SK-N-SH treated with all-trans-retinoic acid at 6 μM for 48 hours (cell line): ENCODE measurements at regions not wholly inside any gene's neighbourhood (a gene's known extent, or its start where the extent isn't known, plus 50 kb on each side); places are given as distances from the start of the nearest gene placed in this dataset.

Experiments
- ATAC-seq: fragments of 200-7000 bp; cut with Tn5 transposase; 3 replicates; pipeline ENCODE4 v1.9.1; 2020; ENCODE audit warnings: mild to moderate bottlenecking, moderate library complexity
- ARNTL ChIP-seq: fragments of 450-650 bp; formaldehyde crosslinking; IDR thresholded peaks from 2 replicates; pipeline ENCODE4 v1.5.0; 2020; ENCODE audit warnings: low read depth, mild to moderate bottlenecking, moderate library complexity, borderline replicate concordance
- BACH2 ChIP-seq: fragments of 250-450 bp; sonication (Bioruptor Pico); IDR thresholded peaks from 2 replicates; pipeline ENCODE4 v1.9.0; 2021; ENCODE audit warnings: mild to moderate bottlenecking, borderline replicate concordance
- CREB5 ChIP-seq: fragments of 250-450 bp; sonication (Bioruptor Pico); IDR thresholded peaks from 2 replicates; pipeline ENCODE4 v1.5.1; 2020; ENCODE audit warnings: low read depth, mild to moderate bottlenecking, moderate library complexity
- CSDC2 ChIP-seq: fragments of 250-450 bp; sonication (Bioruptor Pico); IDR thresholded peaks from 2 replicates; pipeline ENCODE4 v1.5.0; 2020; ENCODE audit warnings: mild to moderate bottlenecking, moderate library complexity
- CSRNP3 ChIP-seq: fragments of 250-450 bp; sonication (Bioruptor Pico); IDR thresholded peaks from 2 replicates; pipeline ENCODE4 v1.5.1; 2021; ENCODE audit warnings: mild to moderate bottlenecking, moderate library complexity
- ESRRG ChIP-seq: fragments of 250-450 bp; sonication (Bioruptor Pico); IDR thresholded peaks from 2 replicates; pipeline ENCODE4 v1.6.1; 2021; ENCODE audit warnings: mild to moderate bottlenecking
- GLIS3 ChIP-seq: fragments of 250-450 bp; sonication (Bioruptor Pico); IDR thresholded peaks from 2 replicates; pipeline ENCODE4 v1.5.0; 2020; ENCODE audit warnings: mild to moderate bottlenecking, moderate library complexity
- ISL1 ChIP-seq: fragments of 250-450 bp; sonication (Bioruptor Pico); IDR thresholded peaks from 2 replicates; pipeline ENCODE4 v2.1.2; 2022; ENCODE audit warnings: mild to moderate bottlenecking, moderate library complexity
- OSR1 ChIP-seq: fragments of 250-450 bp; sonication (Bioruptor Pico); IDR thresholded peaks from 2 replicates; pipeline ENCODE4 v1.8.0; 2022; ENCODE audit warnings: moderate library complexity, mild to moderate bottlenecking, inconsistent platforms
- POU6F1 ChIP-seq: fragments of 250-450 bp; sonication (Bioruptor Pico); IDR thresholded peaks from 2 replicates; pipeline ENCODE4 v1.8.0; 2021; ENCODE audit warnings: low read depth, mild to moderate bottlenecking, moderate library complexity, borderline replicate concordance
- PPARA ChIP-seq: fragments of 250-450 bp; sonication (Bioruptor Pico); IDR thresholded peaks from 2 replicates; pipeline ENCODE4 v1.5.0; 2020; ENCODE audit warnings: mild to moderate bottlenecking, borderline replicate concordance
- RARB ChIP-seq: fragments of 250-450 bp; sonication (Bioruptor Pico); IDR thresholded peaks from 2 replicates; pipeline ENCODE4 v1.8.0; 2021; ENCODE audit warnings: mild to moderate bottlenecking, moderate library complexity
- SNAI2 ChIP-seq: fragments of 250-450 bp; sonication (Bioruptor Pico); IDR thresholded peaks from 2 replicates; pipeline ENCODE4 v1.5.0; 2020; ENCODE audit warnings: mild to moderate bottlenecking, moderate library complexity
- TCF4 ChIP-seq: fragments of 250-450 bp; sonication (Bioruptor Pico); IDR thresholded peaks from 2 replicates; pipeline ENCODE4 v1.8.0; 2021; ENCODE audit warnings: mild to moderate bottlenecking, moderate library complexity, borderline replicate concordance
- ZFP30 ChIP-seq: fragments of 450-650 bp; formaldehyde crosslinking; IDR thresholded peaks from 2 replicates; pipeline ENCODE4 v1.5.0; 2022; ENCODE audit warnings: mild to moderate bottlenecking, moderate library complexity
- ZNF565 ChIP-seq: fragments of 450-650 bp; formaldehyde crosslinking; conservative IDR thresholded peaks from 2 replicates; pipeline ENCODE4 v1.5.0; 2020; ENCODE audit warnings: low read depth, mild to moderate bottlenecking, moderate library complexity
- ZNF70 ChIP-seq: fragments of 450-650 bp; formaldehyde crosslinking; IDR thresholded peaks from 2 replicates; pipeline ENCODE4 v1.5.0; 2020; ENCODE audit warnings: mild to moderate bottlenecking, moderate library complexity
- ZNF8 ChIP-seq: fragments of 450-650 bp; formaldehyde crosslinking; IDR thresholded peaks from 2 replicates; pipeline ENCODE4 v1.5.0; 2020; ENCODE audit warnings: mild to moderate bottlenecking, moderate library complexity
- TF ChIP-seq, protein P1 (sequence below): fragments of 250-450 bp; sonication (Bioruptor Pico); IDR thresholded peaks from 2 replicates; pipeline ENCODE4 v1.8.0; 2020; ENCODE audit warnings: mild to moderate bottlenecking, moderate library complexity, borderline replicate concordance
- TF ChIP-seq, protein P2 (sequence below): fragments of 250-450 bp; sonication (Bioruptor Pico); IDR thresholded peaks from 2 replicates; pipeline ENCODE4 v1.5.0; 2020; ENCODE audit warnings: mild to moderate bottlenecking, moderate library complexity

DNA sequence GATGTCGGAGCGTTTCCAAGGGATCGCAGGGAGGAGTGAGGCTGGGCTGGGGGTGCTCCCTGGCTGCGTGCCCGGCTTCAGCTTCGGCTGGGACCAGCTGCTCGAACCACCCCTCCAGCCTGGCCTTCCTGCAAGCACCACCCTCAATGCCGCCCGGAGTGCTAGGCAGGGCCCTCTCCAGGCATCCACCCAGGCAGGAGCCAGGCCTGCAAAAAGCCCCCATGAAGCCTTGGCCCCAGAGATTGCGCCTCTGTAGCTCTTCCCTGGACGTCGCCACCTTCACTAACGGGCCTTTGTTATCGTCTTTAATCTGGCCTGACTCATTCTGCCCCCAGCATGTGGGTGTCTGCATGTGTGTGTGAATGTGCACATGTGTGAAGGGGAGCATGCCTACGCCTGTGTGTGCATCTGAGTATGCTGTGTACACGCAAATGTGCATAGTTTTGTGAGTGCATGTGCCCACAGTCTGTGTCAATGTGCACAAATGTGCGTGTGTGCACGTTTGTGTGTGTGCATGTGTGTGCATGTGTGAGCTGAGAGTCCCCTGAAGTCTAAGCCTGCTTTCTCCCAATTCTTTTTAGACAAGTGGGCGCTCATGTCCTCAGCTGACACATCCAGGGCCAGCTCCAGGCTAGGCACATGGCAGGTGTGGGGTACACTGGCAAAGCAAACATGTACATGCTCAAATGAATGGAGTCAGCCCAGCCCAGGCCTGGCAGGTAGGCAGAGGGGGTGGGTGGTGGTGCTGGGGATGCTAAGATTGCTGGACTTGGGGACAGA lies 195.4 kb upstream of the C14orf180 start:
- no peak; the same call in 2 of the 3 replicates for ATAC-seq

GRCh38 chr14:104384776-104385071 lies 194.8 kb upstream of the C14orf180 start:
- TF ChIP-seq ESRRG (CRISPR knock-in tag), result no peak
- no peak for TF ChIP-seq PPARA (CRISPR knock-in tag)
- no peak for TF ChIP-seq POU6F1 (CRISPR knock-in tag)
- no peak for TF ChIP-seq OSR1 (CRISPR knock-in tag)
- TF ChIP-seq SNAI2 (CRISPR knock-in tag), result no peak
- TF ChIP-seq CSRNP3 (CRISPR knock-in tag), result no peak
- no peak for TF ChIP-seq ARNTL (CRISPR knock-in tag)
- TF ChIP-seq ZNF565 (CRISPR knock-in tag), result no peak
- no peak for TF ChIP-seq GLIS3 (CRISPR knock-in tag)

More for the DNA sequence above, 195.4 kb upstream of the C14orf180 start:
- TF ChIP-seq RARB (no peak), ZNF70 (CRISPR knock-in tag) (no peak), PPARA (CRISPR knock-in tag) (no peak), SNAI2 (CRISPR knock-in tag) (no peak), CREB5 (CRISPR knock-in tag) (no peak), ARNTL (CRISPR knock-in tag) (no peak), ESRRG (CRISPR knock-in tag) (no peak), POU6F1 (CRISPR knock-in tag) (no peak), OSR1 (CRISPR knock-in tag) (no peak), ZFP30 (no peak), CSDC2 (CRISPR knock-in tag) (no peak), GLIS3 (CRISPR knock-in tag) (no peak), BACH2 (CRISPR knock-in tag) (no peak), ZNF8 (CRISPR knock-in tag) (no peak), ISL1 (CRISPR knock-in tag) (no peak), TCF4 (no peak)
- TF ChIP-seq, protein P1, sequence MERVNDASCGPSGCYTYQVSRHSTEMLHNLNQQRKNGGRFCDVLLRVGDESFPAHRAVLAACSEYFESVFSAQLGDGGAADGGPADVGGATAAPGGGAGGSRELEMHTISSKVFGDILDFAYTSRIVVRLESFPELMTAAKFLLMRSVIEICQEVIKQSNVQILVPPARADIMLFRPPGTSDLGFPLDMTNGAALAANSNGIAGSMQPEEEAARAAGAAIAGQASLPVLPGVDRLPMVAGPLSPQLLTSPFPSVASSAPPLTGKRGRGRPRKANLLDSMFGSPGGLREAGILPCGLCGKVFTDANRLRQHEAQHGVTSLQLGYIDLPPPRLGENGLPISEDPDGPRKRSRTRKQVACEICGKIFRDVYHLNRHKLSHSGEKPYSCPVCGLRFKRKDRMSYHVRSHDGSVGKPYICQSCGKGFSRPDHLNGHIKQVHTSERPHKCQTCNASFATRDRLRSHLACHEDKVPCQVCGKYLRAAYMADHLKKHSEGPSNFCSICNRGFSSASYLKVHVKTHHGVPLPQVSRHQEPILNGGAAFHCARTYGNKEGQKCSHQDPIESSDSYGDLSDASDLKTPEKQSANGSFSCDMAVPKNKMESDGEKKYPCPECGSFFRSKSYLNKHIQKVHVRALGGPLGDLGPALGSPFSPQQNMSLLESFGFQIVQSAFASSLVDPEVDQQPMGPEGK (CRISPR knock-in tag), result no peak
- TF ChIP-seq, protein P2, sequence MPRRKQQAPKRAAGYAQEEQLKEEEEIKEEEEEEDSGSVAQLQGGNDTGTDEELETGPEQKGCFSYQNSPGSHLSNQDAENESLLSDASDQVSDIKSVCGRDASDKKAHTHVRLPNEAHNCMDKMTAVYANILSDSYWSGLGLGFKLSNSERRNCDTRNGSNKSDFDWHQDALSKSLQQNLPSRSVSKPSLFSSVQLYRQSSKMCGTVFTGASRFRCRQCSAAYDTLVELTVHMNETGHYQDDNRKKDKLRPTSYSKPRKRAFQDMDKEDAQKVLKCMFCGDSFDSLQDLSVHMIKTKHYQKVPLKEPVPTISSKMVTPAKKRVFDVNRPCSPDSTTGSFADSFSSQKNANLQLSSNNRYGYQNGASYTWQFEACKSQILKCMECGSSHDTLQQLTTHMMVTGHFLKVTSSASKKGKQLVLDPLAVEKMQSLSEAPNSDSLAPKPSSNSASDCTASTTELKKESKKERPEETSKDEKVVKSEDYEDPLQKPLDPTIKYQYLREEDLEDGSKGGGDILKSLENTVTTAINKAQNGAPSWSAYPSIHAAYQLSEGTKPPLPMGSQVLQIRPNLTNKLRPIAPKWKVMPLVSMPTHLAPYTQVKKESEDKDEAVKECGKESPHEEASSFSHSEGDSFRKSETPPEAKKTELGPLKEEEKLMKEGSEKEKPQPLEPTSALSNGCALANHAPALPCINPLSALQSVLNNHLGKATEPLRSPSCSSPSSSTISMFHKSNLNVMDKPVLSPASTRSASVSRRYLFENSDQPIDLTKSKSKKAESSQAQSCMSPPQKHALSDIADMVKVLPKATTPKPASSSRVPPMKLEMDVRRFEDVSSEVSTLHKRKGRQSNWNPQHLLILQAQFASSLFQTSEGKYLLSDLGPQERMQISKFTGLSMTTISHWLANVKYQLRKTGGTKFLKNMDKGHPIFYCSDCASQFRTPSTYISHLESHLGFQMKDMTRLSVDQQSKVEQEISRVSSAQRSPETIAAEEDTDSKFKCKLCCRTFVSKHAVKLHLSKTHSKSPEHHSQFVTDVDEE (CRISPR knock-in tag), result no peak

More at GRCh38 chr14:104384776-104385071, 194.8 kb upstream of the C14orf180 start:
- no peak for ATAC-seq
